HG02943 (cell line): ENCODE measurements at regions not wholly inside any gene's neighbourhood (a gene's known extent, or its start where the extent isn't known, plus 50 kb on each side); places are given as distances from the start of the nearest gene placed in this dataset.

Source experiments
- ATAC-seq: cut with Tn5 transposase; IDR thresholded peaks from one replicate; pipeline ENCODE4 v1.9.1; 2021; ENCODE audit warnings: mild to moderate bottlenecking, low read depth, moderate library complexity; ENCODE audit not compliant: unreplicated experiment

- no peak for ATAC-seq
These were observed 229.1 kb upstream of the CITED2 start for GRCh38 chr6:139603581-139603980.

- ATAC-seq, result no peak
These were observed 228.1 kb upstream of the CITED2 start for GRCh38 chr6:139602577-139602976.

GRCh38 chr6:139600919-139601475, 226.5 kb upstream of the CITED2 start:
- peak; percentile 85 for ATAC-seq

GRCh38 chr6:139600343-139600742, 225.9 kb upstream of the CITED2 start:
- no peak for ATAC-seq

GRCh38 chr6:139597771-139598755, 223.6 kb upstream of the CITED2 start:
- no peak for ATAC-seq

- ATAC-seq, result no peak
These were observed 222.8 kb upstream of the CITED2 start for GRCh38 chr6:139597087-139597763.

- ATAC-seq, result no peak
These were observed 220.7 kb upstream of the CITED2 start for GRCh38 chr6:139595183-139595582.

- no peak for ATAC-seq
These were observed 220.0 kb upstream of the CITED2 start for GRCh38 chr6:139594333-139594965.

GRCh38 chr6:139593081-139593480, 218.6 kb upstream of the CITED2 start:
- ATAC-seq, result no peak

GRCh38 chr6:139592011-139592410, 217.6 kb upstream of the CITED2 start:
- no peak for ATAC-seq

GRCh38 chr6:139591075-139591865, 216.8 kb upstream of the CITED2 start:
- no peak for ATAC-seq

- ATAC-seq, result no peak
These were observed 215.8 kb upstream of the CITED2 start for GRCh38 chr6:139590206-139590605.

GRCh38 chr6:139588734-139589593, 214.5 kb upstream of the CITED2 start:
- no peak for ATAC-seq

GRCh38 chr6:139588076-139588639, 213.7 kb upstream of the CITED2 start:
- ATAC-seq, result no peak

- no peak for ATAC-seq
These were observed 213.0 kb upstream of the CITED2 start for GRCh38 chr6:139587469-139587868.

GRCh38 chr6:139586273-139586672, 211.8 kb upstream of the CITED2 start:
- no peak for ATAC-seq

GRCh38 chr6:139584599-139584998, 210.2 kb upstream of the CITED2 start:
- ATAC-seq, result no peak

- ATAC-seq, result no peak
These were observed 209.0 kb upstream of the CITED2 start for GRCh38 chr6:139583420-139583819.

- no peak for ATAC-seq
These were observed 208.5 kb upstream of the CITED2 start for GRCh38 chr6:139582956-139583355.
